ENCODE measurements at regions not wholly inside any gene's neighbourhood (a gene's known extent, or its start where the extent isn't known, plus 50 kb on each side); places are given as distances from the start of the nearest gene placed in this dataset.

- TF ChIP-seq GATA3 (IDR thresholded peaks at IDR 0.05; ENCODE audit: low read depth, low read length) (no peak), GATA2 (IDR thresholded peaks at IDR 0.05; ENCODE audit: low read depth, low read length) (no peak)
Measured at GRCh38 chr10:88198023-88198422, 334.6 kb downstream of the PTEN start.

Data from SH-SY5Y (cell line).